Neural crest cell (in vitro differentiated cells): ENCODE measurements at regions not wholly inside any gene's neighbourhood (a gene's known extent, or its start where the extent isn't known, plus 50 kb on each side); places are given as distances from the start of the nearest gene placed in this dataset.

ENCODE experiments used
- DNase-seq: peaks from one replicate; pipeline ENCODE4 v3.0.0; 2021; ENCODE audit warnings: low read depth, mixed read lengths, low spot score
- H3K27ac Mint-ChIP-seq: one replicate; pipeline ENCODE4 v1.8.0; 2021; ENCODE audit warnings: mild to moderate bottlenecking, mixed read lengths; ENCODE audit not compliant: unreplicated experiment
- H3K27me3 Mint-ChIP-seq: 2 replicates; pipeline ENCODE4 v1.8.0; 2021; ENCODE audit warnings: low read depth, mild to moderate bottlenecking, mixed read lengths
- H3K36me3 Mint-ChIP-seq: 2 replicates; pipeline ENCODE4 v1.8.0; 2021; ENCODE audit warnings: low read depth, mild to moderate bottlenecking, mixed read lengths
- H3K4me1 Mint-ChIP-seq: 2 replicates; pipeline ENCODE4 v1.8.0; 2021; ENCODE audit warnings: mixed read lengths
- H3K4me3 Mint-ChIP-seq: one replicate; pipeline ENCODE4 v1.8.0; 2021; ENCODE audit warnings: mild to moderate bottlenecking, mixed read lengths
- H3K9me3 Mint-ChIP-seq: 2 replicates; pipeline ENCODE4 v1.8.0; 2021; ENCODE audit warnings: mixed read lengths
- TF ChIP-seq, protein P1 (sequence below): fragments of 200-600 bp; sonication (generic); conservative IDR thresholded peaks from 2 replicates; pipeline ENCODE4 v1.5.0; 2021; ENCODE audit warnings: antibody characterized with exemption, mild to moderate bottlenecking

DNA sequence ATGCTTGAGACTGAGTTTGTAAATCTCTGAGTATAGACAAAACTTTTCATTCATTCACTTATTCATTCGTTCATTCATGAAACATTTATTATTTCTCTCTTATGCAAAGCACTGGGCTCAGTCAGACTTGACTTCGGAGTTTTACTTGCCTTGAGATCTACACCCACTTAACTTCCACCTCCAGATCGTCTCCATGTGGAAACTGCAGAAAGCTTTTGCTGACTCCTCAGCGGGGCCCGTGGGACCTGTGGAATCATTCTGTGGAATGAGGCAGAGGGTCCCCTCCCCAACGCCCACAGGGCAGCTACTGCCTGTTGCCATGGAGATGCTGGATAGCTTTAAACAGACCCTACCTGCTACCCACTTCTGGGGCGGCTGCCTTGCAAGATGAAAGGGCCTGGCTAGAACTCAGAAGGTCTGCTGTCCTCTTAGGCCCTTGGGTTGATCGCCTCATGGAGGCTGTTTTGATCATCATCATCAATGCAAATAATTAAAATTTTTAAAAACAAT is 66.4 kb upstream of the KCNG1 start:
- no peak overlapping the region for H3K4me3 Mint-ChIP-seq
- peaks cover 54% of the 10 kb centered on the region for H3K27me3 Mint-ChIP-seq
- no peaks in the 10 kb centered on the region for H3K36me3 Mint-ChIP-seq
- H3K9me3 Mint-ChIP-seq, result no peaks in the 10 kb centered on the region
- no peak overlapping the region for H3K27ac Mint-ChIP-seq
- no peak for DNase-seq
- TF ChIP-seq, protein P1, sequence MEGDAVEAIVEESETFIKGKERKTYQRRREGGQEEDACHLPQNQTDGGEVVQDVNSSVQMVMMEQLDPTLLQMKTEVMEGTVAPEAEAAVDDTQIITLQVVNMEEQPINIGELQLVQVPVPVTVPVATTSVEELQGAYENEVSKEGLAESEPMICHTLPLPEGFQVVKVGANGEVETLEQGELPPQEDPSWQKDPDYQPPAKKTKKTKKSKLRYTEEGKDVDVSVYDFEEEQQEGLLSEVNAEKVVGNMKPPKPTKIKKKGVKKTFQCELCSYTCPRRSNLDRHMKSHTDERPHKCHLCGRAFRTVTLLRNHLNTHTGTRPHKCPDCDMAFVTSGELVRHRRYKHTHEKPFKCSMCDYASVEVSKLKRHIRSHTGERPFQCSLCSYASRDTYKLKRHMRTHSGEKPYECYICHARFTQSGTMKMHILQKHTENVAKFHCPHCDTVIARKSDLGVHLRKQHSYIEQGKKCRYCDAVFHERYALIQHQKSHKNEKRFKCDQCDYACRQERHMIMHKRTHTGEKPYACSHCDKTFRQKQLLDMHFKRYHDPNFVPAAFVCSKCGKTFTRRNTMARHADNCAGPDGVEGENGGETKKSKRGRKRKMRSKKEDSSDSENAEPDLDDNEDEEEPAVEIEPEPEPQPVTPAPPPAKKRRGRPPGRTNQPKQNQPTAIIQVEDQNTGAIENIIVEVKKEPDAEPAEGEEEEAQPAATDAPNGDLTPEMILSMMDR, result no peak
- peaks cover 37% of the 10 kb centered on the region for H3K4me1 Mint-ChIP-seq

DNA sequence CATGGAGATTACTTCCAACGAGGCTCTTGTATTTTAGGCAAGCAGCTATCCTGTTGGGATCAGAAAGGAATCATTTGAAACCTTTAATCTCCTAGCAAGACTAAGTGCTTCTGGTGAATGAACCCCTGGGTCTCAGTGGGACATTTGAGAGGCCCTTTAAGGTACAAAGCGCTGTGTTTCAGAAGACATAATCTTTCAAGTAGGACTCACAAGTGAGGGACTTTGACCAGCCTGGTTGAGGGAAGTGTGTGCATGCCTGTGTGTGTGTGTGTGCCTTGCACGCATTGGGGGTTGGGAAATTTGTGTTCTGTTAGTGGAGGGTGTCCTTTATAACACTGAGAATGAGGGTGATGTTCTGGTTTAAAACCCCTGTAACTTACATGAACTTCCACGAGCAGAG is 64.4 kb upstream of the KCNG1 start:
- Mint-ChIP-seq H3K27me3 (peaks cover 62% of the 10 kb centered on the region), H3K36me3 (no peaks in the 10 kb centered on the region), H3K4me1 (peaks cover 20% of the 10 kb centered on the region), H3K9me3 (no peaks in the 10 kb centered on the region), H3K4me3 (no peak overlapping the region), H3K27ac (peak overlapping the region; percentile 92)
- TF ChIP-seq, protein P1, result no peak
- no peak for DNase-seq

DNA sequence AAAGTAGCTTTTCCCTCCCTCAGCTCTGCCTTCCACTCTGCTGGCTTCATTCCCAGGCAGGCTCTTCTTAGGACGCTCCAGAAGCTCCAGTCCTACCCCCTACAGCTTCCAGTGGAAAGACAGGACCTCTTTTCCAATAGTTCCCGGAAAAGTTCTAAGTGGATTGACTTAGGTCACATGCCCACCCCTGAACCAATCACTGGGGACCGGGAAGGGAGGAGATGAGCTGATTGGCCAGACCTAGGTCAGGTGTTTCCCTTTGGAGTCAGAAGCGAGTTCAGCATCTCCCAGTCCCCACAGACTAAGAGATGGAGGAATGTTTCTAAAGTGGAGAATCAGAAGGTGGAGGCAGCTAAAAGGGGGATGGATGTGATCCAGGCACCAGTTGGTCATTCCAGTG is 62.9 kb upstream of the KCNG1 start:
- H3K27me3 Mint-ChIP-seq, result peaks cover 51% of the 10 kb centered on the region
- H3K4me3 Mint-ChIP-seq, result no peak overlapping the region
- no peak overlapping the region for H3K27ac Mint-ChIP-seq
- no peaks in the 10 kb centered on the region for H3K36me3 Mint-ChIP-seq
- peaks cover 11% of the 10 kb centered on the region for H3K4me1 Mint-ChIP-seq
- H3K9me3 Mint-ChIP-seq, result no peaks in the 10 kb centered on the region
- DNase-seq, result no peak
- TF ChIP-seq, protein P1, result no peak

DNA sequence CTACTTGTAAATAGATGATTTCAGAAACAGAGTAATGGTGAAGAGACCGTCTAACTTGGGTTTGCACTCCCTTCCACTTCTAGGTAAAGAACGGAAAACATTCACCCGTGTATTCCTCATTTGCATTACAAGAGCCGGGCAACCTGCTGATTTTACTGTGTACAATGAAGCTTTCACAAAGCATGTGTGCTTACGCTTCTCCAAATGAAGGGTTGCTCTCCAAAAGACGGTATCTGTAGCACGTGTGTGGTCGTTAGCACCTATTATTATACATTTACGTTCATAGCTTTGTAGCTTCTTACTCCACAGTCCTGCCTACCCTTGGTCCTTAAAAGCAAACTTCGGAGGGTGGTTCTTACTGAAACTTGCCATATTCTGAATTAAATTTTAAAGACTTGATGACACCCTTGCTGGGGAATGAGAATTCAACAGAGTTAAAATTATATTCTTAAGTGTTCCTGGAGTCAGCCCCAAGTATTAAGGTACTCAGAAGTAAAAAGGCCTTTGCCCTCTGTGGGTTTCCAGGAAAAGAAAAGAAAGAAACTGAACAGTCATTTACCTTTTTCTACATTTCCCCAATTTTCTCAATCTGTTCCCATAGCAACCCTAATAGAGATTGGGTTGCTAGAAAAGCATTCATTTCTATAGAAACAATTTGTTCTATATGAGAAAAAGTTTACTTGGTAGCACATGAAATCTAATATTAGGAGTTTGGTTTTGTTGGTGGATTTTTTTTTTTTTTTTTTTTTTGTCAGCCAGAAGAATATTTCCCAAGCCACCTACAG is 61.9 kb upstream of the KCNG1 start:
- H3K4me1 Mint-ChIP-seq, result peaks cover 11% of the 10 kb centered on the region
- H3K4me3 Mint-ChIP-seq, result no peak overlapping the region
- no peaks in the 10 kb centered on the region for H3K9me3 Mint-ChIP-seq
- DNase-seq, result no peak
- peaks cover 42% of the 10 kb centered on the region for H3K27me3 Mint-ChIP-seq
- H3K36me3 Mint-ChIP-seq, result no peaks in the 10 kb centered on the region
- TF ChIP-seq, protein P1, result no peak
- H3K27ac Mint-ChIP-seq, result no peak overlapping the region

DNA sequence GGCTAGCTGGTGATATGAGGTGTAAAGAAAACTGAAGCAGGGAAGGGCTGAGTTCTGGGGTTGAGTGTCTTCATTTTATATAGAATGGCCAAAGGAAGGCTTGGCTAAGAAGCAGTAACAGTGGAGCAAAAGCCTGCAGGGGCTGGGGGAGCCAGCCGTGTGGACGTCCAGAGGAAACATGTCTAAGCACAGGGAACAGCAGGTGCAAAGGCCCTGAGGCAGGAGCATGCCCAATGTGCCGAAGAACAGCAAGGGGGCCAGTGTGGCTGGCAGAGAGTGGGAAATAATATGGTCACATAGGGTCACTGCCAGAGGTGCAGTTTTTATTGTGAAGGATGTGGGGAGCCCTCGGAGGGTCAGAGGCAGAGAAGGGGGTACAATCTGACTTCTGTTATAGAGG is 60.5 kb upstream of the KCNG1 start:
- H3K36me3 Mint-ChIP-seq, result no peaks in the 10 kb centered on the region
- no peak overlapping the region for H3K27ac Mint-ChIP-seq
- peaks cover 42% of the 10 kb centered on the region for H3K27me3 Mint-ChIP-seq
- H3K4me3 Mint-ChIP-seq, result no peak overlapping the region
- no peak for DNase-seq
- TF ChIP-seq, protein P1, result no peak
- H3K9me3 Mint-ChIP-seq, result no peaks in the 10 kb centered on the region
- H3K4me1 Mint-ChIP-seq, result peaks cover 16% of the 10 kb centered on the region
